M059J (cell line): ENCODE measurements at regions not wholly inside any gene's neighbourhood (a gene's known extent, or its start where the extent isn't known, plus 50 kb on each side); places are given as distances from the start of the nearest gene placed in this dataset.

Source experiments
- DNase-seq: peaks from one replicate; pipeline ENCODE4 v3.0.0-alpha.2; 2012; ENCODE audit warnings: low read depth

DNA sequence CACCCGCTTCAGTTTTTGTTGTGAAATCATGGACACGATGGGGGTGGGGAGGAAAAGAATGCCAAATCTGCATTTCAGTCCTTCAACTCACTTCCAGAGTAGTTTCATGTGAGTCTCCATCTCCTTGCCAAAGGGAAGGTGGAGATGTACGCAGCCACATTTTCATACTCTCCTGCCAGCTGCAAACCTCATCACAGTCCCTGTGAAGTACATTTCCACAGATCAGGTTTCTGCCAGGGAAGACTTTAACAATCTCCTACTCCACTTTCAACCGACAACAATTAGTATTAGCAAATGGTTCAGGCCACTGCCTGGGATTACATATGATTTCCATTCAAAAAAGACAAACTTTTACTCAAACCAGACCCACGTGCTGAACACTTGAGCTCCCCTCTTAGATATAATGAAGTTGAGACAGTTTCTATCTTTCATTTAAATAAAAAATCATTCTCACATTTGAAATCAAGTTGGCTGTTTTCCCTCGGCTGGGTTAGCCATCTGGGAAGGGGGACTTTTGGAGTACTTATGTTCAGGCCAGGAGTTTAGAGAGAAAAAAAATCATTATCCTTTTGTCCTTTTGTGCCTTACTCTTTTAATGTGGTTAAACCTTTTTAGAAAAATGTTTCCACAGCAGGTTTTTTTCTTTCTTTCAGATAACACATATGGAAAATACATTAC is 51.0 kb upstream of the CEP162 start:
- no peak for DNase-seq
